Mammary epithelial cell (primary cell): ENCODE measurements at regions not wholly inside any gene's neighbourhood (a gene's known extent, or its start where the extent isn't known, plus 50 kb on each side); places are given as distances from the start of the nearest gene placed in this dataset.

ENCODE experiments used
- EZH2 ChIP-seq: IDR thresholded peaks from 2 replicates; pipeline ENCODE4 v1.6.1; 2012; ENCODE audit warnings: low read length, inconsistent platforms, borderline replicate concordance
- TF ChIP-seq, protein P1 (sequence below), 2 donors: IDR thresholded peaks in 1 of 2; conservative IDR thresholded peaks in 1 of 2; 2 replicates each; pipeline ENCODE4 v1.5.1; 2011 to 2012; ENCODE audit warnings: inconsistent platforms in 2 of 2, low read length in 2 of 2, mild to moderate bottlenecking in 2 of 2, control low read depth in 1 of 2, low read depth in 1 of 2; ENCODE audit not compliant: insufficient read depth in 1 of 2; ENCODE audit errors: extremely low read depth in 1 of 2

DNA sequence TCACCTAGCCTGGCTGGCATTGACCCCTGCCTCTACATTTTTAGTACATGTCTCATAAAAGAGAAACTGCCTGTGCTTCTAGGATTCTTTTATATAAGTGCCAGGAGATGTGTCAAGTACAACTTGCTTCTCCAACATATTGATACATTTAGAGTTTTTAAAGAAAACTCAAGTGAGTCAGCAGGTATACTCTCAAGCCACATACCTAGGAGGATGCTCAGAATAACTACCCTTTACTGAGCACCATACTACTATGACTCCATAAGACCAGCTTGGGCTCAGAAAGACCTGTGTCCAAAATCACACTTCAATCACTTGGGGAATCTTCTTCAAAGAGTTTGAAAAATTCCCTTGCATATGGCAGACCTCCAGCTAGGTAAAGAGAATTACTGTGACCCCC, 389.8 kb upstream of the SLC24A2 start:
- TF ChIP-seq, protein P1, sequence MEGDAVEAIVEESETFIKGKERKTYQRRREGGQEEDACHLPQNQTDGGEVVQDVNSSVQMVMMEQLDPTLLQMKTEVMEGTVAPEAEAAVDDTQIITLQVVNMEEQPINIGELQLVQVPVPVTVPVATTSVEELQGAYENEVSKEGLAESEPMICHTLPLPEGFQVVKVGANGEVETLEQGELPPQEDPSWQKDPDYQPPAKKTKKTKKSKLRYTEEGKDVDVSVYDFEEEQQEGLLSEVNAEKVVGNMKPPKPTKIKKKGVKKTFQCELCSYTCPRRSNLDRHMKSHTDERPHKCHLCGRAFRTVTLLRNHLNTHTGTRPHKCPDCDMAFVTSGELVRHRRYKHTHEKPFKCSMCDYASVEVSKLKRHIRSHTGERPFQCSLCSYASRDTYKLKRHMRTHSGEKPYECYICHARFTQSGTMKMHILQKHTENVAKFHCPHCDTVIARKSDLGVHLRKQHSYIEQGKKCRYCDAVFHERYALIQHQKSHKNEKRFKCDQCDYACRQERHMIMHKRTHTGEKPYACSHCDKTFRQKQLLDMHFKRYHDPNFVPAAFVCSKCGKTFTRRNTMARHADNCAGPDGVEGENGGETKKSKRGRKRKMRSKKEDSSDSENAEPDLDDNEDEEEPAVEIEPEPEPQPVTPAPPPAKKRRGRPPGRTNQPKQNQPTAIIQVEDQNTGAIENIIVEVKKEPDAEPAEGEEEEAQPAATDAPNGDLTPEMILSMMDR (conservative IDR thresholded peaks at IDR 0.05 in 1 of 2, IDR thresholded peaks at IDR 0.05 in 1 of 2; ENCODE audit: extremely low read depth in 1 of 2, insufficient read depth in 1 of 2, low read depth in 1 of 2, low read length in 2 of 2): no peak
- TF ChIP-seq EZH2: no peak
